ENCODE measurements at regions not wholly inside any gene's neighbourhood (a gene's known extent, or its start where the extent isn't known, plus 50 kb on each side); places are given as distances from the start of the nearest gene placed in this dataset.

- Histone ChIP-seq H3K4me1 (ENCODE audit: control insufficient read depth, extremely low read depth, insufficient read depth, low read length) (peaks cover 10% of the 10 kb centered on the region), H3K27me3 (ENCODE audit: control insufficient read depth, extremely low read depth, insufficient read depth, low read length) (no peaks in the 10 kb centered on the region), H3K79me2 (ENCODE audit: control insufficient read depth, insufficient read depth, low read length) (no peaks in the 10 kb centered on the region), H3K9ac (ENCODE audit: control insufficient read depth, extremely low read depth, insufficient read depth, low read length) (no peak overlapping the region), H3K9me3 (ENCODE audit: control insufficient read depth, low read depth, low read length) (no peaks in the 10 kb centered on the region), H3K9me1 (ENCODE audit: control insufficient read depth, extremely low read depth, insufficient read depth, low read length) (no peaks in the 10 kb centered on the region), H3K4me3 (ENCODE audit: control insufficient read depth in 2 of 3, extremely low read depth in 1 of 3, insufficient read depth in 2 of 3, low read depth in 1 of 3, low read length in 3 of 3) (no peak overlapping the region), H3K36me3 (ENCODE audit: control insufficient read depth in 2 of 2, extremely low read depth in 1 of 2, insufficient read depth in 2 of 2, low read length in 2 of 2) (no peaks in the 10 kb centered on the region), H2AFZ (ENCODE audit: control insufficient read depth, low read length) (no peak overlapping the region), H3K4me2 (ENCODE audit: control insufficient read depth, extremely low read depth, insufficient read depth, low read depth, low read length) (peak overlapping the region; percentile 53), H4K20me1 (ENCODE audit: control insufficient read depth, extremely low read depth, insufficient read depth, low read length) (no peaks in the 10 kb centered on the region), H3K27ac (ENCODE audit: control insufficient read depth, insufficient read depth, low read length) (no peak overlapping the region)
- dilution Hi-C loops (cut with MboI; ENCODE audit: extremely low pct_ligation_motif_present, low sequenced_read_pairs), result no loop called here
- no peak for DNase-seq (ENCODE audit: low read depth, low spot score)
- TF ChIP-seq EZH2 (IDR thresholded peaks at IDR 0.05; ENCODE audit: low read length) (no peak), CTCF (optimal IDR thresholded peaks at IDR 0.05 in 1 of 3, IDR thresholded peaks at IDR 0.05 in 1 of 3, conservative IDR thresholded peaks at IDR 0.05 in 1 of 3; ENCODE audit: extremely low read depth in 1 of 3, insufficient read depth in 2 of 3, low read length in 3 of 3) (no peak)
- FAIRE-seq, result peak; percentile 83
These were observed 97.4 kb downstream of the IYD start for GRCh38 chr6:150466196-150466595.

- peaks cover 10% of the 10 kb centered on the region for H3K4me1 ChIP-seq (ENCODE audit: control insufficient read depth, extremely low read depth, insufficient read depth, low read length)
- H3K4me3 ChIP-seq (ENCODE audit: control insufficient read depth in 2 of 3, extremely low read depth in 1 of 3, insufficient read depth in 2 of 3, low read depth in 1 of 3, low read length in 3 of 3), result no peak overlapping the region
- TF ChIP-seq CTCF (optimal IDR thresholded peaks at IDR 0.05 in 1 of 3, IDR thresholded peaks at IDR 0.05 in 1 of 3, conservative IDR thresholded peaks at IDR 0.05 in 1 of 3; ENCODE audit: extremely low read depth in 1 of 3, insufficient read depth in 2 of 3, low read length in 3 of 3), result no peak
- TF ChIP-seq EZH2 (IDR thresholded peaks at IDR 0.05; ENCODE audit: low read length), result no peak
- no peaks in the 10 kb centered on the region for H3K9me1 ChIP-seq (ENCODE audit: control insufficient read depth, extremely low read depth, insufficient read depth, low read length)
- no peak overlapping the region for H3K9ac ChIP-seq (ENCODE audit: control insufficient read depth, extremely low read depth, insufficient read depth, low read length)
- no peak overlapping the region for H3K4me2 ChIP-seq (ENCODE audit: control insufficient read depth, extremely low read depth, insufficient read depth, low read depth, low read length)
- DNase-seq (ENCODE audit: low read depth, low spot score) (no peak), FAIRE-seq (no peak)
- H3K27ac ChIP-seq (ENCODE audit: control insufficient read depth, insufficient read depth, low read length), result no peak overlapping the region
- H3K36me3 ChIP-seq (ENCODE audit: control insufficient read depth in 2 of 2, extremely low read depth in 1 of 2, insufficient read depth in 2 of 2, low read length in 2 of 2), result no peaks in the 10 kb centered on the region
- H3K9me3 ChIP-seq (ENCODE audit: control insufficient read depth, low read depth, low read length), result no peaks in the 10 kb centered on the region
- H3K79me2 ChIP-seq (ENCODE audit: control insufficient read depth, insufficient read depth, low read length), result no peaks in the 10 kb centered on the region
- no peak overlapping the region for H2AFZ ChIP-seq (ENCODE audit: control insufficient read depth, low read length)
- dilution Hi-C loops (cut with MboI; ENCODE audit: extremely low pct_ligation_motif_present, low sequenced_read_pairs), result no loop called here
- H4K20me1 ChIP-seq (ENCODE audit: control insufficient read depth, extremely low read depth, insufficient read depth, low read length), result no peaks in the 10 kb centered on the region
- no peaks in the 10 kb centered on the region for H3K27me3 ChIP-seq (ENCODE audit: control insufficient read depth, extremely low read depth, insufficient read depth, low read length)
These were observed 101.3 kb downstream of the IYD start for GRCh38 chr6:150470131-150470530.

Data from keratinocyte (primary cell).